Body of pancreas (tissue), 4 donors: ENCODE measurements at regions not wholly inside any gene's neighbourhood (a gene's known extent, or its start where the extent isn't known, plus 50 kb on each side); places are given as distances from the start of the nearest gene placed in this dataset.

Source experiments
- CTCF ChIP-seq, 7 experiments: fragments of 450-650 bp in 4 of 7; fragments of 200-600 bp in 3 of 7; sonication (generic) in 3 of 7; IDR thresholded peaks; one replicate each; pipeline ENCODE4 v1.5.1; 2016 to 2019; ENCODE audit warnings: antibody characterized with exemption in 7 of 7
- POLR2A ChIP-seq, 3 donors: fragments of 450-650 bp; IDR thresholded peaks; one replicate each; pipeline ENCODE4 v1.6.1; 2016; ENCODE audit warnings: antibody characterized with exemption in 3 of 3, mild to moderate bottlenecking in 2 of 3

- no peak for TF ChIP-seq CTCF (IDR thresholded peaks at IDR 0.05)
- TF ChIP-seq POLR2A (IDR thresholded peaks at IDR 0.05): no peak
These were observed 90.0 kb upstream of the CLMN start for GRCh38 chr14:95409477-95410272.
